ENCODE measurements at regions not wholly inside any gene's neighbourhood (a gene's known extent, or its start where the extent isn't known, plus 50 kb on each side); places are given as distances from the start of the nearest gene placed in this dataset.
"Not testable (repeated sequence)": the region's sequence is repeated elsewhere in the genome, so short reads cannot be mapped to it uniquely, and the experiment has no call there.

DNA sequence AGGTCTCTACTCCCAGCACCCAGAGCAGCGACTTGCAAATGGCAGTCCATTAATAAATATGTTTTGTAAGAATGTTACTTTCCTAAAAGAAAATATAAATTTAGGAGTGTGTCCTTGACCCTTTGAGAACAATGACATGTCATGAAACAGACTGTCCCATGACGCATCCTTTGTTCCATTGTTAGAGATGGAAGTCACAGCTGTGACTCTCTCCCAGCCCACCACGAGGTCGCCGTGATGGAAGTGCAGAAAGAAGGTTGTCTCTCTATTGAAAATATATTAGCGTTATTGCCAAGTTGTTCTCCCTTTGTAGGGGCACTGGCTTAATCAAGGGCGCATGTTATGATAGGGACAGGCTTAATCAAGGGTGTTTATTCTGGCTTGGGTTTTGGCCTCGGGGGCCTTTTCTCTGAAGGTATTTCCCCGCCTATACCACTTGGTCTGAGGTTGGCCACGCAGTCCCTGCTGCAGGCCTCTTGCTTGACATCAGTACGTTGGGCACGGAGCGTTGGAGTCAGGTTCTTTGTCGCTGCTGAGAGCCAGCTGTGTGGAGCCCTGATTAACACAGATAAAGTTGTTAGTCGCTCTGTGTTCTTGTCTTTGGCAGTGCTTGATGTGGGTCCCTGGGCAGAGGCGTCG is 126.7 kb upstream of the ZNF536 start:
- DNase-seq = no peak

DNA sequence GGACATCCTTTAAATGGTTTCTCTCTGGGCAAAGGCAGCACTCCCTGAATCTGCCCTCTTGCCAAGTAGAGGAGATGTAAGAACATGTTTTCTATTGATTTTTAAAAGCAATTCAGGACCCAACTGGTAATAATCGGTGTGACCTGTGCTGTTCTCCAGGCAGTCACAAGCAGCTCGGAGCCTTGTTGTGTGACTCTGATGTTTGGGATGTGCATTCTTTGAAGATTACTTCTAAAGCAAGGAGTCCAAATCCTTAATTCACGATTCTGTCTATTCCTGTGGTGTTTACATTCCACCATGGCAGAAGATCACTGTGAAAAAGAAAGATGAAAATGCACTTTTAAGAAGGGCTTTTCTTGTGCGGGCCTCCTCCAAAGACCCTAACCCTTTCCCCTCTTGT is 122.3 kb upstream of the ZNF536 start:
- DNase-seq = no peak

DNA sequence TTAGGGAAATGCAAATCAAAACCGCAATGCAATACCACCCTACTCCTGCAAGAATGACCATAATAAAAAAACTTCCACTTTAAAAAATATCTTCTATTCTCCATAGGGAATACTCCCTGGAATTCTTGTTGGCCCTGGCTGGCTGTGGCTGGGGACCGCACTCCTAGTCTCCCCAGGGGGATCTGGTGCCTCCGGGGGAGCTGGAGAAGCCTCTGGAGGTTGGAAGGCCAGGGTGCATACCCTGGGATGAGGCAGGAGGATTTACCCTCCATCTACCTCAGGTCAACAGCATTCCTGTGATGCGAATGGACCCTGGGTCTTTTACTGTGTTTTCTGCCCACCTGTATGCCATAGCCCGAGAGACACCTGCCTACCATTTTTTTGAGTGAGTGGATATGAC is 120.0 kb upstream of the ZNF536 start:
- DNase-seq = no peak

DNA sequence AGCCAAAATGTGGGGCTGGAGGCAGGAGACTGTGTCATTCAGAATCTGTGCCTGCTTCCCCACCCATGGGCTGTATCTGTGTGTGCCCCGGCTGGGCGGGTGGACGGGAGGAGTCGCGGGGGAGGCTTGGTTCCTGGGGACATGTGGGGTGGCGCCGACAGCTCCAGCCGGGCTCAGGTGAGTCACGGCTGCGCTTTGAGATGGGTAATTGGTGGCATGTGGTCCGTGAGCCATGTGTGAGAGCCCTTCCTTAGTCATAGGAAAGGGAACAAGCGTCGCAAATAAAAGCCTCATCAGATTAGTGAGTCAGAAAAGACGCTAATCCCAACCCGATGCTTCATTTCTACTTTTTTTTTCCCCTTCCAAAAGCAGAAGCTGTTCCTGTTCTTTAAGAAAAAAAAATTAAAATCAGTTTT is 118.6 kb upstream of the ZNF536 start:
- DNase-seq = no peak

DNA sequence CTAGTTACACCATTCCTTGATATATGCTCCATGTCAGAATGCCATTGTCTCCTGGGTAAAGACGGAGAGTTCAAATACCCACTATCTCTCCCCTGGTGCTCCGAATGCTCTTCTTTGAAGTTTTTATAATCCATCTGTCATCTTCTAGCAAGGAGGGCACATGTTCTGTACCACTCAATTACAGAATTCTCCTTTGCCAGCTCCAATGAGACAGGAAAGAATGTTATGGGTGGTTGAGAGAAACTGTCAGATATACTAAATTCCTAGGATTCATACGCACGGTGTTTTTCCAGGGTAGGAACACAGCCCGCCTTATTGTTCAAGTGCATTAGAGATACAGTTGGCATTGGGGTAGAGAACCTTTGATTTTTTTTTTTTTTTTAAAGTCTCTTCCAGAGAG is 118.0 kb upstream of the ZNF536 start:
- DNase-seq = no peak

DNA sequence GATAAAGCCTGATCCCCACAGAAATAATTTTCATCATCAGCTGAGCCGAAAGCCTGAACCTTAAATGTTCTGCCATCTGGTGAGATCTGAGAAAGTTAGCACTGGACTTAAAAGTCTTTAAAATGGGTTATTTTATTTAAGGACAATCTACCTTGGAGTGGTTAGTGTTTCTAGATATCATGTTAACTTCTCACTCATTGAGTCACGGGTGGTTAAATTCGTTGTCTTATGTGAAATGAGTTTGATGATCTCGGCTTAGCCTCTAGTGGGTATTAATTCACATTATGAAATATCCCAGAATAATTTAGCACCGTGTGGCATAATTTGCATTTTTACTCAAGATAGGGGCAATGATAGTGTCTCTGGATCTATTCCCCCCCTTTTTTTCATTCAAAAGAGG is 117.4 kb upstream of the ZNF536 start:
- no peak for DNase-seq

DNA sequence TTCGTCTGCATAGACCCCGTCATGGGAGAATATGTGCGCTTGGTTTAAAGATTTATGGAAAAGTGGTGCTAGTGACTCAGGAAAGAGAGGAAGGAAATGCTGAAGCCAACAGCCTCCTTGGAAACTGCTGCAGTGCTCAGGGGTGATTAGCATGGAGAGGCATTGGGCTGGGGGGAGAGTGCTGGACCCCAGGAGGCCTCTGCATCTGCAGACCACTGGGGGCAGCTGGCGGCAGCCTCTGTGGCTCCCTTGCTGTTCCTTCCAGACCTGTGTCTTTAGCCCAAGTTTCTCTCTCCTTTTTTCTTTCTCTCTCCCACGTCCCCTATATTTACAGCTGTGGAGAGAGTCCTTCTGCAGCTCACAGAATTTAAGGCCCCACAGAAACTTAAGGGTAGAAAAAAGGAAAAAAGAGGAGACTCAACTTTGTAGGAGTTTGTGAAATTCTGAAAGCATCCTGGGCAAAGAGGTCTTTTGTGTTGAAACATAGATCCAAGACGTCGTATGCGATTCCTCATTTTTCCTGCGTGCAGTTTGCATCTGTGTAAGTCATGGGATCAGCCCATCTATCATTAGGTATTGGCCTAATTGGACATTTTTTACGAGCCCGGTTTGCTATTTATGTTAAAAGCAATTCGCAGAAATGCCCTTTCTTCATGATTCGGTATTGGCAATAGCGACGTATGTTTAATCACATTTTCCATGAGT is 116.2 kb upstream of the ZNF536 start:
- no peak for DNase-seq

DNA sequence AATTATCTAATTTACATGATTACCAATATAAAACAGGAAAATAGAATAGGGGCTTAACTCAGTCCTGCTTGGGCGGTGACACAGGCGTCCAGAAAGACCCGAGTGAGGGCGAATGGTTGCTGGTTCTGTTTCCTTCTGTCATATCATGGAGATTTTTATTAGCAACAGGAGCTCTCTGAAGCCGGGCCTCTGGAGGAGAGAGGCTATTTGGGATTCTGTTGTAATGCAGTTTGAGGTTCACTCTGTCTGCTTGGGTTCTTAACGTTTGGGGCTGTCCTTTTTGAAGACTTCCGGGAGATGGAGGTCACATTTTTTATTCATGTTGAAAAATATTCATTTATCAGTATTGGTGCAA is 115.7 kb upstream of the ZNF536 start:
- DNase-seq = no peak

DNA sequence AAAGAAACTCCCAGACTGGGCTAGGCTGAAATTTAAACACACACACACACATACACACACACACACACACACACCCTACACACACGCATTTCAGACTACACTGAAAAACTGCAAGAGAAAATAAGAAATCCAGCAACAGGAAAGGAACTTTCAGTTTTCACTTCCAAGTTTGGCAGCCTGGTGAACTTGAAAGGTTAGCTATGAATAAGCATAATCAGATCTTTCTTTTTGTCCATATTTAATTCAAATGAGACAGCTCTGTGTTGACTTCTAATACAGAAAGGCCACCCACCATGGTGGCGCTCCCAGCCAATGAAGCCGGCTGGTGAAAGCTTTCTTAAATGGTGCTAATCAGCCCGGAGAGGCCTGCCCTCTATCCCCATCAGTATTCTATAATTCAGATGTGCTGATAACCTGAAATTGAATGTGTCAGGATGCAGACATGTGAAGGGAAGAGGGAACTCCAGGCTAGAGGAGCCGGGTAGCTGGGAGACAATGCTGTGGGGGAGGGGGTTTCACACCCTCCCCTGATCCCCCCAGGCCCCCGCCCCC is 108.3 kb upstream of the ZNF536 start:
- DNase-seq = no peak

DNA sequence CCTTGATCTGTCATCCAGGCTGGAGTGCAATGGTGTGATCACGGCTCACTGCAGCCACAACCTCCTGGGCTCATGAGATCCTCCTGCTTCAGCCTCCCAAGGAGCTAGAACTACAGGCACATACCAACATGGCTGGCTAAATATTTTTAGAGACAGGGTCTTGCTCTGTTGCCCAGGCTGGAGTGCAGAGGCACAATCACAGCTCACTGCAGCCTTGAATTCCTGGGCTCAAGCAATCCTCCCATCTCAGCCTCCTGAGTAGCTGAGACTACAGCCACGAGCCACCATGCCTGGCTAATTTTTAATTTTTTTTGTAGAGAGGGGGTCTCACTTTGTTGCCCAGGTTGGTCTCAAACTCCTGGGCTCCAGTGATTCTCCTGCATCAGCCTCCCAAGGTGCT is 106.3 kb upstream of the ZNF536 start:
- DNase-seq = not testable (repeated sequence)

DNA sequence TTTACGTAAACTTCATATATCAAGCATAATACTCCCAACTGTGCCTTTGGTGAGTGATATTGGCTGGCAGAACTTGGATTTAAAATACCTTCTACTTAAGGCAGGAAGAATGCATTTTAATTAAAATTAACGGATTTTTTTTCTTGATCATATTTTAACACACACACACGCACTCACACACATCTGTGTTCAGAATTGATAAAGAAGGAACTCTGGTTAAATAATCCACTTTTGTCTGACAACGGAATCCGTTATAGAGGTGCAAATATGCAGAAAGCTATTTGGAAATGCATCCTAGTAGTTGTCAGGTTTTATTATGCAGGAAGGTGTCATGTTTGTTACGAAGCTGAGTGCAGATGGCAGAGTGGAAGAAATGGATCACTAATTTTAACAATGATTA is 105.5 kb upstream of the ZNF536 start:
- no peak for DNase-seq

DNA sequence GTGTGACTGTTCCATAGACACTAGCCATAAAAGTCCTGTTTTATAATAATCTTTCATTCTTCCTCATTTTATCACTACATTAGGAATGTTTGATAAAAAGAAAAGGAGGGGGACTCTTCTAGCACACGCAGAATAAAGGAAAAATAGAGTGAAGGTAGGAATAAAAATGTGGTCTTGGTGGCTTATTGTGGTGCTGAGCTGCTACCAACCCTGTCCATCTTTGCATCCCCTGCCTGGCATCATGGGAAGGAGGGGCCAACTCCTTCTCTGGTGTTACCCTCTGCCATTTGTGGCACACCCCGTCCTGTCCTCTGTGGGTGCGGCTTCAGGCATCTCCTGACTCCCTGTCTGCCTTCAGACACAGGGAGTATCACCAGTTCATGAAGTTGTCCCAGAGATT is 104.9 kb upstream of the ZNF536 start:
- no peak for DNase-seq

DNA sequence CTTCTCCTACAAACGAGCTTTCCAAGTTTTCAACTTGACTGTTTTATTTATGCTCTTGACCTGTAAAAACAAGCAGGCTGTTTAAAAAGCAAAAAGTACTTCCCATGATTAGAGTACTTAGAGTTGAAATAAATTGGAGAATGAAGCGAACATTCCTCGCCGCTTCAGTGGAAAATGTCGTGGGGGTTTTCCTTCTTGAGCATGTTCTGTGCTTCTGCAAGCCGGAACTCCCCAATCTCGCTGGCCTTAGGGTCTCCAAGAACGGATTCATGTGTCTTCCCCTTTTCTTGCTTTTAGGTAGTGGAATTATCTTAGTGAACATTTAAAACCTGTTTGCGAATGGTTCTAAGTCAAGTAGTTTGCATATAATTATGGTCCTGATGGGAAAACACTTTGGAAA is 103.6 kb upstream of the ZNF536 start:
- DNase-seq = no peak

DNA sequence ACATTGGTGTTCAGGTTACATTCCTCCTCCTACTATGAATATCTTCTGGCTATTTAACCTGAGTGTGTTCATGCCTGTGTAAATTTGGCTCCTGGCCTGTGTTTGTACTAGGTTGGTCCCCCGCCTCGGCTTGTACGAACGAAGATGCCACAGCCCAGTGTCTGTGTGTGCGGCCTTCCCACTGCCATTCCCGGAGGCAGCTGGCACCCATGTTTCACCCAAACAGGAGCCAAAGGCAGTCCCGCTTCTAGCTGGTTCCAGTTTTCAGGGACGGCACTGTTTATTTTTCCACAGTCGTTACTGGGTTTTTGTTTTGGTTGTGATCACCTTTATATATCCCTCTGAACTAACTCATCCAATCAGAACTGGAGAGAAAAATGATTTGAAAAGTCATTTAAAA is 102.5 kb upstream of the ZNF536 start:
- no peak for DNase-seq

DNA sequence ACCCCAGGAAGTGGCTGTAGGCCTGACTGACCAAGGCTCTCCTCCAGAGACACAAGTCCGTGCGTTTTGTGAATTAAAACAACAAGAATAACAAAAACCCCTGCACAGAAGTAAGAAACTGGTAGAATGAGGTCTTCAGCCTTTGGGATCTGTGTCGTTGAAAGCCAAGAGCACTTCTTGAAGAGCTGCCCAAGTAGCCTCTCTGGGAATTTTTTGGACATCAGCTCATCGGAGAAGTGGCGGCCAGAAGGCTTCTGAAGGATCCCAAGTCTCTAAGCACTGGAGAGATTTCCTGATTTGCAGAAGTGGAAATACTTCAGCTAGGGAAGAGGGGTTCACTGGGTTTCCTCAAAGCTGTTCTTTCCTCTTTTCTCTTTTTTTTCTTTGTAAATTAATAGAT is 100.4 kb upstream of the ZNF536 start:
- no peak for DNase-seq

DNA sequence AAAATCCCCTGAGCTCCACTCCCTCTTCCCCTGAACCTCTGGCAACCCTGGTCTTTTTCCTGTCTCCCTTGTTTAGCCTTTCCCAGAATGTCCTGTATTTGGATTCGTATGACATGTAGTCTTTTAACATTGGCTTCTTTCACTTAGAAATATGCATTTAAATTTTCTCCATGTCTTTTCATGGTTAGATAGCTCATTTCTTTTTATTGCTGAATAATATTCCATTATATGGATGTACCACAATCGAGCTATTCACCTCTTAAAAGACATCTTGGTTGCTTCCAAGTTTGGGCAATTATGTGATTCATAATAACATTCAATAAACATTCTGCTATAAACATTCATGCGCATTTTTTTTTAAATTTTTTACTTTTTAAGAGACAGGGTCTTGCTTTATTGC is 99.6 kb upstream of the ZNF536 start:
- DNase-seq = no peak

DNA sequence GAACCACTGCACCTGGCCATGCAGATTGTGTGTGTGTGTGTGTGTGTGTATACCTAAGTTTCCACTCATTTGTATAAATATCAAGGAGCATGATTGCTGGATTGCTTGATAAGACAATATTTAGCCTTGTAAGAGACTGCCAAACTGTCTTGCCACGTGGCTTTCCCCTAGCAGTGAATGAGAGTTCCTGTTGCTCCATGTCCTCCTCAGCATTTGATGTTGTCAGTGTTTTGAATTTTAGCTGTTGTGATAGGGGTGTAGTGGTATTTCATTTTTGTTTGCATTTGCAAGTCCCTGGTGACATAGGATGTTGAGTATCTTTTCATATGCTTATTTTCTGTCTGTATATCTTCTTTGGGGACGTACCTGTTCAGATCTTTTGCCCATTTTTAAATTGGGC is 99.0 kb upstream of the ZNF536 start:
- no peak for DNase-seq

DNA sequence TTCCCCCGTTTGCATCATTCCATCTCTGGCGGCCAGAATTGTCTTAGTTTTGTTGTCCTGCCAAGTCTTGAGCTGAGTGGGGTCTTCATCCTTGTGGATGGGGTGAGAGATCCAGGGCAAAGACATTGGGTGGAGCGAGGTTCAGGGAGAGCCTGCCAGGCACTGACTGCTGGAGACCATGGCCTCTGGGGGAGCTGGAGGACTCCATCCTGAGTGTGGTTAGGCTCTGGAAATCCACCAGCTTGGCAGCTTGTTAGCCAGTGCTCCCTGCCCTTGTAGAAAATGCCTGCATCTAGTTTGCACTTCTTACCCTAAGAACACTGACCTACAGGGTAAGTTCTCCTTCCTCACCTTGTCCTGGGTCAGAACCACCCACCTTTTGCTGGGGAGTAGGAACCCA is 97.2 kb upstream of the ZNF536 start:
- no peak for DNase-seq

DNA sequence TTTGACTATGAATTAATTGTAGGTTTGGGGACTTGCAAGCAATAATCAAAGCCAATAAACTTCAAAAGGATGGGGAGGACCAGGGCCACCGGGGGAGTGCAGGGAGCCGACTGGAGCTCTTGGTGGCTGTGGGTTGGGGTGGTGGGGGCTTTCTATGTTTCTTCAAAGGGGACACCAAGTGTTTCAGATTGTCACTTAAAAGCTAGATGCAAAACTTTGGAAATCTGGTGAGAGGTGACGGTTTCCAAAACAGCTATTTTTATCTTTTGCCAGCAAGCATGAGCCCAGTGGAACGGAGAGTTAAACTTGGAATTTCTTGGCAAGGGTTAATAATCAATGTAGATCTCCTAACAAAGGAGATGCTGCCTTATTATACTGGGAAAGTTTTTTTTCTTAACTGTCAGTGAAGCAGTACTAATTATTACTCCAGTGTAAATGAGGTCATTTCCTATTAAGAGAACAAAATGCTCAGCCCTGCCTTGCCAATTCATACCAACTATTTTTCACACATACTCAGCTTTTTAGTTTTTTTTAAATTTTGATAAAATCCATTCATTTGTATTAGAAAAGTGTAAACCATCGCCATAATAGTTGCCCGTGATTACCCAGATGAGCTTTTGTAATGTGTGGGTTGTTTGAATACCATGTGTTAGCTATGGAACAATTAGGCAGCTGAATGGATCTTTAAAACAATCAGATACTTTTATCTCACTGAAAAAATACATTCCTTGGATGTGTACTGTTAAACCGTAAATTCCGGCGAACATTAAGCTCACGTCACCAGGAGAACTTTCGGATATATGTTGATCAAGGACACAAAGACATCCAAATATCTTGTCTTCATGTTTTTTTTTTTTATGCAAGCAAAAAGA is 95.9 kb upstream of the ZNF536 start:
- DNase-seq = no peak

DNA sequence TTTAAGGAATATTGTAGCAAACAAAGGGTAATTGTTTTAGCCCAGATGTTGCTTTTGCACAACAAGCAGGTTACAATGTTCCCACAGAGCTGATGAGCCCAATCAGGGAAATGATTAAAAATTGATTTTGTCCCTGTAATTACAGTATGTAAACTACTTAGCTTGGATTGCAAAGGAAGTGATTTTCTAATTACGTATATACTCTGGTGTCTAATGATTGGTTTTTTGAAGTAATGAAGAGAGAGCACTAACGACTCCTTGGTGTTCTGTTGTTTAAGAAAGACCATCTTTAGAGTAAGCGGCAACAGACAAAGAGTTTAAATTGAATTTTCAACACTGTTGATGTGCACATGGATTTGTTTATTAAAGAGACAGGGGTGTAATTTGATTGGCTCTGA is 95.3 kb upstream of the ZNF536 start:
- no peak for DNase-seq

DNA sequence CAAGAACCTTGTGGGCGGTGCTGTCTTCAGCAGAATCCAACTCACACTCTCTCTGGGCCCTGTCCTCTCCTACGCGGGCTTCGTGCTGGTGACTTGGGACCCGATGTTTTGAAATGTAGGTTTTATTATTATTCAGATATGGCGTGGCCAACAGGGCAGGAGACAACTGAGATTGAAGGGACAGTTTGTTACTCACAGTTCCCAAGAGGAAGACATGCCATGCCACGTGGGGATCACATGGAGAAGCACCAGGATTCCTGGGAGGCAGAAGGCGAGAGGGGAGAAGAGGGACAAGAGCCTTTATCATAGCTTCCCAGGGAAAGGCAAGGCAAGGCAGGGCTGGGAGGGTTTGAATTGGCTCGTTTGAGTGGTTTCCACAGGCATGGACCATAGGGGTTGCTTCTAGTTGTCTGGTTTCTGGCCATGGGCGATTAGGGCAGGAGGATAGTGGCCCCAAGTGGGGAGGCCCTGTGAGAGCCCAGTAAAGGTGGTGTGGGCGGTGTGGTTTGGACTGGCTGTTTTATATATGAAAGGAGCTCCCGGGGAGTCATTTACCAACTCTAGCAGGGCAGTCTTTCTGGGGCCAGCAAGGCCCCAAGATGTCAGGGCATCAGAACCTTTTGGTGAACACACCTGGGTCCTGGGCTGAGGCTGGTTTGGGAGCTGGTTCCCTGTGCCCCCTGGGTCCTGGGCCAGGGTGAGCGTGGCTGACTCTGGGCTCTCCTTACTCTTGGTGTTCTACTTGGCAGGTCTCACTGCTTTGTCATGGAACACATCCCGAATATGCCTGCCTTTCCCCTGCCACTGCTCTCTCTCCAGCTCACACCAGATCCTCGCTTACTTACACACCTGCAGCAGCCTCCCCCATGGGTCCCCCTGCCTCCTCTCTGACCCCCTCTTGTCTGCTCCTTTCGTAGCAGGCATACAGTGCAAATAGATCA is 94.0 kb upstream of the ZNF536 start:
- no peak for DNase-seq

DNA sequence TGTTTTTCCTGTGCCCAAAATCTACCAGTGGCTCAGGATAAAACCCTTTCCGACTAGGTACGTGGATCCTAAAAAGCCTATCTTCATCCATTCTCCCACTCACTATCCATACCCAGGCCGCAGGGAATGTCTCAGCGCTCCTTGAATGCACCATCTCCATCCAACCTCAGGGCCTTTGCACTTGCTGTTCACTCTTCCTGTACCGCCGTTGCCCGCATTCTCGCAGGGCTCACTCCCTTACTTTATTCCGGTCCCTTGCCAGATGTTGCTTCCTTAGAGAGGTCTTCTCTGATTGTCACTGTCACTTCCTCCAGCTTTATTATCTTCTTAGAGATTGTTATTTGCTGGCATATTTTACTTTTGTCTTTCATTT is 93.3 kb upstream of the ZNF536 start:
- no peak for DNase-seq

DNA sequence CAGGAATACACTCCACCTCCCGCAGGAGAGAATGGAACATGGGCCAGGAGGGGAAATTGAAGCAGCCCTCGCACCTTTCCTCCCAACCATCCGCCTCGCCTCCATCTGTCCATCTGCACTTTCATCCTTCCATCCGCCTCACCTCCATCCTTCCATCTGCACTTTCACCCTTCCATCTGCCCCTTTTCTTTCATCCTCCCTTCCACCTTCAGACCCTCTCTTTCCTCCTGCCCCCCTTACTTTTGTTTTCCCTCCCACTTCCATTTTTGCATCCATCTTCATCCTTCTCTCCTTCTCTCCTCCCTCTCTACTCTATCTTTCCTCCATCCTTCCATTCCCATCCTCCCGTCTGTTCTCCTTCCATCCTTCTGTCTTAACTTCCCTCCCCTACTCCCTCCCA is 92.2 kb upstream of the ZNF536 start:
- DNase-seq = no peak
